GM19467 (cell line): ENCODE measurements at regions not wholly inside any gene's neighbourhood (a gene's known extent, or its start where the extent isn't known, plus 50 kb on each side); places are given as distances from the start of the nearest gene placed in this dataset.

Experiments used
- ATAC-seq: cut with Tn5 transposase; IDR thresholded peaks from one replicate; pipeline ENCODE4 v1.9.1; 2021; ENCODE audit warnings: mild to moderate bottlenecking, moderate library complexity; ENCODE audit not compliant: unreplicated experiment

- ATAC-seq: no peak
These were observed 665.2 kb upstream of the ID2 start for GRCh38 chr2:8016688-8017087.

GRCh38 chr2:8018956-8019355 lies 662.9 kb upstream of the ID2 start:
- ATAC-seq: no peak

GRCh38 chr2:8019934-8020333 lies 661.9 kb upstream of the ID2 start:
- ATAC-seq: no peak

- ATAC-seq: no peak
These were observed 659.9 kb upstream of the ID2 start for GRCh38 chr2:8021921-8022320.

GRCh38 chr2:8022908-8023640 lies 658.8 kb upstream of the ID2 start:
- ATAC-seq: peak; percentile 81

GRCh38 chr2:8024506-8024905 lies 657.4 kb upstream of the ID2 start:
- no peak for ATAC-seq

GRCh38 chr2:8026381-8026780 lies 655.5 kb upstream of the ID2 start:
- no peak for ATAC-seq

- ATAC-seq: no peak
These were observed 654.5 kb upstream of the ID2 start for GRCh38 chr2:8027387-8027786.

- ATAC-seq: no peak
These were observed 653.8 kb upstream of the ID2 start for GRCh38 chr2:8028036-8028435.

- no peak for ATAC-seq
These were observed 653.4 kb upstream of the ID2 start for GRCh38 chr2:8028436-8028835.

- no peak for ATAC-seq
These were observed 652.9 kb upstream of the ID2 start for GRCh38 chr2:8028981-8029380.

- ATAC-seq: no peak
These were observed 651.1 kb upstream of the ID2 start for GRCh38 chr2:8030573-8031303.

GRCh38 chr2:8031370-8031769 lies 650.5 kb upstream of the ID2 start:
- no peak for ATAC-seq

- ATAC-seq: no peak
These were observed 648.2 kb upstream of the ID2 start for GRCh38 chr2:8033546-8034096.

GRCh38 chr2:8036366-8036765 lies 645.5 kb upstream of the ID2 start:
- no peak for ATAC-seq

GRCh38 chr2:8039732-8040131 lies 642.1 kb upstream of the ID2 start:
- no peak for ATAC-seq

- no peak for ATAC-seq
These were observed 638.6 kb upstream of the ID2 start for GRCh38 chr2:8043295-8043694.

- no peak for ATAC-seq
These were observed 637.7 kb upstream of the ID2 start for GRCh38 chr2:8044046-8044594.

- no peak for ATAC-seq
These were observed 636.7 kb upstream of the ID2 start for GRCh38 chr2:8045081-8045614.

- ATAC-seq: no peak
These were observed 635.0 kb upstream of the ID2 start for GRCh38 chr2:8046849-8047248.

GRCh38 chr2:8049176-8049575 lies 632.7 kb upstream of the ID2 start:
- ATAC-seq: no peak
